ENCODE measurements at regions not wholly inside any gene's neighbourhood (a gene's known extent, or its start where the extent isn't known, plus 50 kb on each side); places are given as distances from the start of the nearest gene placed in this dataset.

DNA sequence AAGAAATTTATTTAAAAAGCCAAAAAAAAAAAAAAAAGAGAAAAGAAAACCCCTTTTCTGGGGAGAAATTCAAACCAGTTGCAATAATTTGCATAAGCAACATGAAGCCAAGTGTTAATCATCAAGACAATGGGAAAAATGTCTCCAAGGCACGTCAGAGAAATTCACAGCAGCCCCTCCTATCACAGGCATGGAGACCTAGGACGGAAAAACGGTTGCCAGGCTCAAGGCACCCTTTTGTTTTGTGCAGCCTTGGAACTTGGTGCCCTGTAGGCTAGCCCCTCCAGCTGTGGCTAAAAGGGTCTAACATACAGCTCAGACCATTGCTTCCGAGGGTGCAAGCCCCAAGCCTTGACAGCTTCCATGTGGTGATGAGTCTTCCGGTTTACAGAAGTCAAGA is 509.2 kb upstream of the SOX11 start:
- TF ChIP-seq POLR2AphosphoS5 (IDR thresholded peaks at IDR 0.05; ENCODE audit: borderline replicate concordance, low read depth, low read length): no peak
- TF ChIP-seq FOXP2 (optimal IDR thresholded peaks at IDR 0.05; ENCODE audit: control extremely low read depth, extremely low read length, insufficient read depth): no peak
